H1 (cell line): ENCODE measurements at regions not wholly inside any gene's neighbourhood (a gene's known extent, or its start where the extent isn't known, plus 50 kb on each side); places are given as distances from the start of the nearest gene placed in this dataset.

Experiments
- CTCF ChIA-PET: fragments of 300-600 bp; sonication (Branson Sonifier 250); formaldehyde crosslinking; loops from one replicate; lab custom pipeline; 2021; ENCODE audit not compliant: partially characterized antibody; lab: Charles Lee
- POLR2A ChIA-PET: fragments of 300-600 bp; sonication (Branson Sonifier 250); formaldehyde crosslinking; loops from one replicate; lab custom pipeline; 2021; ENCODE audit warnings: inconsistent platforms; ENCODE audit not compliant: partially characterized antibody; lab: Charles Lee
- DNase-seq, 2 experiments: peaks; one replicate each; pipeline versions ENCODE4 v3.0.0 to v3.0.0-alpha.2; 2010 to 2022; ENCODE audit warnings: low spot score in 2 of 2, low read depth in 1 of 2, mixed read lengths in 1 of 2
- FAIRE-seq: peaks from 2 replicates; lab custom pipeline; 2011; peaks lifted over from hg19 to GRCh38; lab: Jason Lieb, UNC
- H2AFZ ChIP-seq: 2 replicates; pipeline ENCODE4 v1.8.1; 2012; ENCODE audit warnings: low read length, inconsistent platforms
- H2AK5ac ChIP-seq: 2 replicates; pipeline ENCODE4 v1.6.1; 2013; ENCODE audit warnings: low read depth, low read length
- H2BK120ac ChIP-seq: replicated peaks from 2 replicates; pipeline ENCODE3; 2013; ENCODE audit warnings: low read depth, low read length, inconsistent platforms
- H2BK12ac ChIP-seq: 2 replicates; pipeline ENCODE4 v1.6.1; 2013; ENCODE audit warnings: low read depth, low read length
- H2BK15ac ChIP-seq: 2 replicates; pipeline ENCODE4 v1.6.1; 2013; ENCODE audit warnings: low read length
- H2BK20ac ChIP-seq: 2 replicates; pipeline ENCODE4 v1.6.1; 2013; ENCODE audit warnings: low read length
- H2BK5ac ChIP-seq: 2 replicates; pipeline ENCODE4 v1.6.1; 2013; ENCODE audit warnings: low read depth, low read length
- H3K14ac ChIP-seq: 2 replicates; pipeline ENCODE4 v1.6.1; 2013; ENCODE audit warnings: inconsistent platforms; ENCODE audit not compliant: insufficient read length
- H3K18ac ChIP-seq: 2 replicates; pipeline ENCODE4 v1.6.1; 2013; ENCODE audit warnings: low read length; ENCODE audit errors: extremely low read depth
- H3K23ac ChIP-seq: 2 replicates; pipeline ENCODE4 v1.6.1; 2013; ENCODE audit warnings: inconsistent platforms; ENCODE audit not compliant: insufficient read length
- H3K23me2 ChIP-seq: 2 replicates; pipeline ENCODE4 v1.6.1; 2013; ENCODE audit warnings: low read depth, low read length
- H3K27ac ChIP-seq: 2 replicates; pipeline ENCODE4 v1.6.1; 2011; ENCODE audit warnings: low read depth, low read length, inconsistent platforms
- H3K27me3 ChIP-seq, 4 experiments: replicated peaks in 1 of 4; 1 replicate in 1 of 4; 2 replicates in 3 of 4; pipeline versions ENCODE4 v1.6.1 to v1.8.1; 2011 to 2013; ENCODE audit warnings: low read length in 3 of 4, mild to moderate bottlenecking in 3 of 4, inconsistent platforms in 2 of 4, mixed read lengths in 2 of 4, moderate library complexity in 1 of 4; ENCODE audit not compliant: control insufficient read depth in 3 of 4, insufficient read depth in 3 of 4; ENCODE audit errors: extremely low read depth in 1 of 4
- H3K36me3 ChIP-seq, 4 experiments: 2 replicates each; pipeline versions ENCODE4 v1.6.1 to v1.8.1; 2011 to 2013; ENCODE audit warnings: mild to moderate bottlenecking in 4 of 4, low read length in 3 of 4, moderate library complexity in 2 of 4, control low read depth in 1 of 4, inconsistent platforms in 1 of 4; ENCODE audit not compliant: insufficient read depth in 4 of 4, control insufficient read depth in 2 of 4
- H3K4ac ChIP-seq: replicated peaks from 2 replicates; pipeline ENCODE3; 2013; ENCODE audit warnings: low read length, low read depth, mixed read lengths, inconsistent platforms; ENCODE audit not compliant: insufficient read length
- H3K4me1 ChIP-seq, 4 experiments: replicated peaks in 1 of 4; 1 replicate in 1 of 4; 2 replicates in 3 of 4; pipeline versions ENCODE4 v1.6.1 to v1.8.1; 2011 to 2013; ENCODE audit warnings: low read length in 3 of 4, inconsistent platforms in 2 of 4, mixed read lengths in 1 of 4; ENCODE audit not compliant: insufficient read depth in 4 of 4, control insufficient read depth in 3 of 4
- H3K4me2 ChIP-seq, 2 experiments: 2 replicates each; pipeline versions ENCODE4 v1.6.1 to v1.8.1; 2011 to 2013; ENCODE audit warnings: low read depth in 2 of 2, low read length in 2 of 2, control low read depth in 1 of 2, inconsistent platforms in 1 of 2, mild to moderate bottlenecking in 1 of 2; ENCODE audit not compliant: insufficient read depth in 1 of 2
- H3K4me3 ChIP-seq, 4 experiments: fragments of 200-600, 300-600 bp in 1 of 4; sonication (generic), shearing (Covaris generic), sonication (Bioruptor Twin) in 1 of 4; 2 replicates each; pipeline versions ENCODE4 v1.5.1 to v1.8.1; 2011 to 2016; ENCODE audit warnings: low read length in 4 of 4, low read depth in 3 of 4, control low read depth in 2 of 4, inconsistent platforms in 2 of 4, mild to moderate bottlenecking in 2 of 4, mixed read lengths in 1 of 4, moderate library complexity in 1 of 4; ENCODE audit not compliant: insufficient read depth in 2 of 4; ENCODE audit errors: extremely low read depth in 1 of 4
- H3K56ac ChIP-seq: replicated peaks from 2 replicates; pipeline ENCODE3; 2013; ENCODE audit warnings: low read depth, mild to moderate bottlenecking, mixed read lengths, low read length, inconsistent platforms; ENCODE audit not compliant: insufficient read length
- H3K79me1 ChIP-seq: 2 replicates; pipeline ENCODE4 v1.6.1; 2013; ENCODE audit warnings: low read depth, low read length, control low read depth
- H3K79me2 ChIP-seq, 2 experiments: 2 replicates each; pipeline versions ENCODE4 v1.6.1 to v1.8.1; 2012 to 2013; ENCODE audit warnings: low read length in 2 of 2, mild to moderate bottlenecking in 2 of 2, inconsistent platforms in 1 of 2; ENCODE audit not compliant: insufficient read depth in 2 of 2, control insufficient read depth in 1 of 2
- H3K9ac ChIP-seq, 4 experiments: replicated peaks in 1 of 4; 1 replicate in 1 of 4; 2 replicates in 3 of 4; pipeline versions ENCODE4 v1.6.1 to v1.8.1; 2011 to 2013; ENCODE audit warnings: low read depth in 3 of 4, low read length in 3 of 4, control low read depth in 2 of 4, mild to moderate bottlenecking in 2 of 4, moderate library complexity in 2 of 4, inconsistent platforms in 1 of 4; ENCODE audit errors: extremely low read depth in 1 of 4
- H3K9me3 ChIP-seq, 2 experiments: 2 replicates each; pipeline versions ENCODE4 v1.6.1 to v1.8.1; 2012 to 2013; ENCODE audit warnings: mild to moderate bottlenecking in 2 of 2, moderate library complexity in 2 of 2, control low read depth in 1 of 2, inconsistent platforms in 1 of 2, low read depth in 1 of 2, low read length in 1 of 2, mixed read lengths in 1 of 2; ENCODE audit not compliant: insufficient read depth in 2 of 2
- H4K20me1 ChIP-seq, 2 experiments: replicated peaks in 1 of 2; 2 replicates each; pipeline versions ENCODE3 to v1.8.1; 2011 to 2013; ENCODE audit warnings: inconsistent platforms in 2 of 2, low read length in 2 of 2, mild to moderate bottlenecking in 1 of 2; ENCODE audit not compliant: insufficient read depth in 2 of 2, control insufficient read depth in 1 of 2
- H4K5ac ChIP-seq: 2 replicates; pipeline ENCODE4 v1.6.1; 2013; ENCODE audit warnings: low read length, low read depth, mixed read lengths, inconsistent platforms; ENCODE audit not compliant: insufficient read length
- H4K8ac ChIP-seq: 2 replicates; pipeline ENCODE4 v1.8.0; 2013; ENCODE audit warnings: mild to moderate bottlenecking, moderate library complexity, low read length, inconsistent platforms; ENCODE audit not compliant: insufficient read depth; ENCODE audit errors: extremely low read depth
- H4K91ac ChIP-seq: replicated peaks from 2 replicates; pipeline ENCODE3; 2013; ENCODE audit warnings: low read length, mixed read lengths, inconsistent platforms; ENCODE audit not compliant: insufficient read length
- BRCA1 ChIP-seq: IDR thresholded peaks from 2 replicates; pipeline ENCODE4 v1.6.1; 2012; ENCODE audit warnings: low read depth, low read length, improper control_type of control experiment
- CBX8 ChIP-seq: fragments of 300-800, 300-1000 bp; sonication (generic); IDR thresholded peaks from 2 replicates; pipeline ENCODE4 v1.7.1; 2016; ENCODE audit warnings: low read depth, low read length, borderline replicate concordance
- CEBPB ChIP-seq: IDR thresholded peaks from 2 replicates; pipeline ENCODE4 v1.6.1; 2012; ENCODE audit warnings: low read depth, low read length
- EGR1 ChIP-seq: IDR thresholded peaks from 2 replicates; pipeline ENCODE4 v1.6.1; 2011; ENCODE audit warnings: low read depth, low read length, borderline replicate concordance
- EZH2 ChIP-seq: fragments of 200-600 bp; sonication (generic); IDR thresholded peaks from 2 replicates; pipeline ENCODE4 v1.7.1; 2012; ENCODE audit warnings: low read depth, mild to moderate bottlenecking, moderate library complexity, low read length, inconsistent platforms; ENCODE audit not compliant: severe bottlenecking
- JUND ChIP-seq: IDR thresholded peaks from 2 replicates; pipeline ENCODE4 v1.6.1; 2011; ENCODE audit warnings: mild to moderate bottlenecking, improper control_type of control experiment, low read length
- KDM4A ChIP-seq: IDR thresholded peaks from one replicate; pipeline ENCODE4 v1.7.1; 2012; ENCODE audit warnings: low read depth, mild to moderate bottlenecking, moderate library complexity, low read length, inconsistent platforms; ENCODE audit not compliant: severe bottlenecking
- MAFK ChIP-seq: IDR thresholded peaks from 2 replicates; pipeline ENCODE4 v1.6.1; 2012; ENCODE audit warnings: low read depth, mild to moderate bottlenecking, improper control_type of control experiment, low read length
- NRF1 ChIP-seq: IDR thresholded peaks from 2 replicates; pipeline ENCODE4 v1.6.1; 2011; ENCODE audit warnings: mild to moderate bottlenecking, low read depth, low read length, improper control_type of control experiment
- PHF8 ChIP-seq: fragments of 200-600 bp; sonication (generic); conservative IDR thresholded peaks from 2 replicates; pipeline ENCODE4 v1.7.1; 2012; ENCODE audit warnings: low read depth, mild to moderate bottlenecking, inconsistent platforms, low read length, moderate library complexity
- SIN3A ChIP-seq, 2 experiments: IDR thresholded peaks in 1 of 2; conservative IDR thresholded peaks in 1 of 2; 2 replicates each; pipeline ENCODE4 v1.6.1; 2011 to 2012; ENCODE audit warnings: low read length in 2 of 2, improper control_type of control experiment in 1 of 2, low read depth in 1 of 2, mild to moderate bottlenecking in 1 of 2
- TAF1 ChIP-seq: IDR thresholded peaks from 2 replicates; pipeline ENCODE4 v1.6.1; 2011; ENCODE audit warnings: mild to moderate bottlenecking, low read depth, low read length
- TAF7 ChIP-seq: optimal IDR thresholded peaks from 2 replicates; pipeline ENCODE3; 2011; ENCODE audit warnings: low read depth, mild to moderate bottlenecking, inconsistent platforms, low read length, moderate library complexity, borderline replicate concordance
- WGBS, 2 experiments: shearing (Covaris generic) in 1 of 2; methylation state at CpG; one replicate each; pipeline versions ENCODE4 v1.1.6 to v1.1.7; 2013 to 2015; ENCODE audit warnings: low lambda C conversion rate in 2 of 2, mixed read lengths in 2 of 2, inconsistent platforms in 1 of 2, low coverage in 1 of 2, missing lambda C conversion rate in 1 of 2; ENCODE audit not compliant: insufficient replicate concordance in 2 of 2, insufficient coverage in 1 of 2, insufficient read length in 1 of 2; ENCODE audit errors: extremely low coverage in 1 of 2, missing lambda C conversion rate in 1 of 2; 5-methylcytosine and 5-hydroxymethylcytosine counted together
- TF ChIP-seq, protein P1 (sequence below): IDR thresholded peaks from 2 replicates; pipeline ENCODE4 v1.6.1; 2012; ENCODE audit warnings: inconsistent platforms

DNA sequence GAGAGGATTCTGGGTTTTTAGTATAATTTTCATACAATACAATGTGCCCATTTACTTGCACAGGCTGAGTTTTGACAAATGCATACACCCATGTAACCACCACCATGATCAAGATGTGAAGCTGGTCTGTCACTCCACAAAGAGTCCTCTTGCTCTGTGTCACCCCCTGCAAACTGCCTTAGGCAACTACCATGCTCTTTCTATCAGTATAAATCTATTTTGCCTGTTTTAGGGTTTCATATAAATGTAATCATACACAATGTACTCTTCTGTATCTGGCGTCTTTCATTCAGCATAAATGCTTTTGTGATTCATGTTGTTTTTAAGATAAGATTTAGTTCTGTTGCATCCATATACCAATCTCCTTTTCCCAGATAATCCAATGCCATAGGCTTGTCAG lies 181.9 kb upstream of the KCNG1 start:
- Histone ChIP-seq H3K79me1 (no peaks in the 10 kb centered on the region), H3K36me3 (no peaks in the 10 kb centered on the region), H3K23ac (no peak overlapping the region), H4K20me1 (no peaks in the 10 kb centered on the region), H3K18ac (no peak overlapping the region), H2AFZ (no peak overlapping the region), H3K9ac (no peak overlapping the region), H3K4me2 (no peak overlapping the region), H3K56ac (no peak overlapping the region), H2BK5ac (no peak overlapping the region), H3K4ac (no peak overlapping the region), H4K8ac (no peak overlapping the region), H3K79me2 (no peaks in the 10 kb centered on the region), H2BK120ac (no peak overlapping the region), H2BK12ac (no peak overlapping the region), H4K91ac (no peak overlapping the region), H3K4me1 (no peaks in the 10 kb centered on the region), H4K5ac (no peak overlapping the region), H3K27me3 (no peaks in the 10 kb centered on the region), H3K27ac (no peak overlapping the region), H3K23me2 (no peaks in the 10 kb centered on the region), H3K9me3 (no peaks in the 10 kb centered on the region), H2BK15ac (no peak overlapping the region), H3K14ac (no peak overlapping the region), H2AK5ac (no peak overlapping the region), H2BK20ac (no peak overlapping the region), H3K4me3 (no peak overlapping the region)
- FAIRE-seq (no peak), DNase-seq (no peak)
- CTCF ChIA-PET = interaction anchor here (1.0 to 1.8 kb wide), 2 partner anchors 15 to 102 kb away, joined by 3 to 8 read pairs; no protein-coding TSS in a partner anchor
- 84% methylated on average over 1 of the region's 1 CpG; no CpG with 5 or more reads in 1 of the 2 experiments for WGBS, 2 experiments
- TF ChIP-seq PHF8 = no peak
- no peak for TF ChIP-seq TAF1
- no peak for TF ChIP-seq BRCA1
- TF ChIP-seq CBX8 = no peak
- TF ChIP-seq JUND = no peak
- TF ChIP-seq NRF1 = no peak
- no peak for TF ChIP-seq MAFK
- TF ChIP-seq, protein P1, sequence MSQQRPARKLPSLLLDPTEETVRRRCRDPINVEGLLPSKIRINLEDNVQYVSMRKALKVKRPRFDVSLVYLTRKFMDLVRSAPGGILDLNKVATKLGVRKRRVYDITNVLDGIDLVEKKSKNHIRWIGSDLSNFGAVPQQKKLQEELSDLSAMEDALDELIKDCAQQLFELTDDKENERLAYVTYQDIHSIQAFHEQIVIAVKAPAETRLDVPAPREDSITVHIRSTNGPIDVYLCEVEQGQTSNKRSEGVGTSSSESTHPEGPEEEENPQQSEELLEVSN = no peak
- TF ChIP-seq KDM4A = no peak
- TF ChIP-seq CEBPB = no peak
- TF ChIP-seq SIN3A (conservative IDR thresholded peaks at IDR 0.05 in 1 of 2, IDR thresholded peaks at IDR 0.05 in 1 of 2; ENCODE audit: low read depth in 1 of 2, low read length in 2 of 2) = no peak
- no peak for TF ChIP-seq EZH2
- TF ChIP-seq TAF7 = no peak
- TF ChIP-seq EGR1 = no peak
- POLR2A ChIA-PET = interaction anchor here (1.9 kb wide), 1 partner anchor 274 kb away, joined by 3 read pairs; the partner anchor contains the start of gene ADNP
